H1 (cell line): ENCODE measurements at regions not wholly inside any gene's neighbourhood (a gene's known extent, or its start where the extent isn't known, plus 50 kb on each side); places are given as distances from the start of the nearest gene placed in this dataset.

Source experiments
- CTCF ChIA-PET: fragments of 300-600 bp; sonication (Branson Sonifier 250); formaldehyde crosslinking; loops from one replicate; lab custom pipeline; 2021; ENCODE audit not compliant: partially characterized antibody; lab: Charles Lee
- POLR2A ChIA-PET: fragments of 300-600 bp; sonication (Branson Sonifier 250); formaldehyde crosslinking; loops from one replicate; lab custom pipeline; 2021; ENCODE audit warnings: inconsistent platforms; ENCODE audit not compliant: partially characterized antibody; lab: Charles Lee
- DNase-seq, 2 experiments: peaks; one replicate each; pipeline versions ENCODE4 v3.0.0 to v3.0.0-alpha.2; 2010 to 2022; ENCODE audit warnings: low spot score in 2 of 2, low read depth in 1 of 2, mixed read lengths in 1 of 2
- FAIRE-seq: peaks from 2 replicates; lab custom pipeline; 2011; peaks lifted over from hg19 to GRCh38; lab: Jason Lieb, UNC
- H2AFZ ChIP-seq: 2 replicates; pipeline ENCODE4 v1.8.1; 2012; ENCODE audit warnings: low read length, inconsistent platforms
- H2AK5ac ChIP-seq: 2 replicates; pipeline ENCODE4 v1.6.1; 2013; ENCODE audit warnings: low read depth, low read length
- H2BK120ac ChIP-seq: replicated peaks from 2 replicates; pipeline ENCODE3; 2013; ENCODE audit warnings: low read depth, low read length, inconsistent platforms
- H2BK12ac ChIP-seq: 2 replicates; pipeline ENCODE4 v1.6.1; 2013; ENCODE audit warnings: low read depth, low read length
- H2BK15ac ChIP-seq: 2 replicates; pipeline ENCODE4 v1.6.1; 2013; ENCODE audit warnings: low read length
- H2BK20ac ChIP-seq: 2 replicates; pipeline ENCODE4 v1.6.1; 2013; ENCODE audit warnings: low read length
- H2BK5ac ChIP-seq: 2 replicates; pipeline ENCODE4 v1.6.1; 2013; ENCODE audit warnings: low read depth, low read length
- H3K14ac ChIP-seq: 2 replicates; pipeline ENCODE4 v1.6.1; 2013; ENCODE audit warnings: inconsistent platforms; ENCODE audit not compliant: insufficient read length
- H3K18ac ChIP-seq: 2 replicates; pipeline ENCODE4 v1.6.1; 2013; ENCODE audit warnings: low read length; ENCODE audit errors: extremely low read depth
- H3K23ac ChIP-seq: 2 replicates; pipeline ENCODE4 v1.6.1; 2013; ENCODE audit warnings: inconsistent platforms; ENCODE audit not compliant: insufficient read length
- H3K23me2 ChIP-seq: 2 replicates; pipeline ENCODE4 v1.6.1; 2013; ENCODE audit warnings: low read depth, low read length
- H3K27ac ChIP-seq: 2 replicates; pipeline ENCODE4 v1.6.1; 2011; ENCODE audit warnings: low read depth, low read length, inconsistent platforms
- H3K27me3 ChIP-seq, 4 experiments: replicated peaks in 1 of 4; 1 replicate in 1 of 4; 2 replicates in 3 of 4; pipeline versions ENCODE4 v1.6.1 to v1.8.1; 2011 to 2013; ENCODE audit warnings: low read length in 3 of 4, mild to moderate bottlenecking in 3 of 4, inconsistent platforms in 2 of 4, mixed read lengths in 2 of 4, moderate library complexity in 1 of 4; ENCODE audit not compliant: control insufficient read depth in 3 of 4, insufficient read depth in 3 of 4; ENCODE audit errors: extremely low read depth in 1 of 4
- H3K36me3 ChIP-seq, 4 experiments: 2 replicates each; pipeline versions ENCODE4 v1.6.1 to v1.8.1; 2011 to 2013; ENCODE audit warnings: mild to moderate bottlenecking in 4 of 4, low read length in 3 of 4, moderate library complexity in 2 of 4, control low read depth in 1 of 4, inconsistent platforms in 1 of 4; ENCODE audit not compliant: insufficient read depth in 4 of 4, control insufficient read depth in 2 of 4
- H3K4ac ChIP-seq: replicated peaks from 2 replicates; pipeline ENCODE3; 2013; ENCODE audit warnings: low read length, low read depth, mixed read lengths, inconsistent platforms; ENCODE audit not compliant: insufficient read length
- H3K4me1 ChIP-seq, 4 experiments: replicated peaks in 1 of 4; 1 replicate in 1 of 4; 2 replicates in 3 of 4; pipeline versions ENCODE4 v1.6.1 to v1.8.1; 2011 to 2013; ENCODE audit warnings: low read length in 3 of 4, inconsistent platforms in 2 of 4, mixed read lengths in 1 of 4; ENCODE audit not compliant: insufficient read depth in 4 of 4, control insufficient read depth in 3 of 4
- H3K4me2 ChIP-seq, 2 experiments: 2 replicates each; pipeline versions ENCODE4 v1.6.1 to v1.8.1; 2011 to 2013; ENCODE audit warnings: low read depth in 2 of 2, low read length in 2 of 2, control low read depth in 1 of 2, inconsistent platforms in 1 of 2, mild to moderate bottlenecking in 1 of 2; ENCODE audit not compliant: insufficient read depth in 1 of 2
- H3K4me3 ChIP-seq, 4 experiments: fragments of 200-600, 300-600 bp in 1 of 4; sonication (generic), shearing (Covaris generic), sonication (Bioruptor Twin) in 1 of 4; 2 replicates each; pipeline versions ENCODE4 v1.5.1 to v1.8.1; 2011 to 2016; ENCODE audit warnings: low read length in 4 of 4, low read depth in 3 of 4, control low read depth in 2 of 4, inconsistent platforms in 2 of 4, mild to moderate bottlenecking in 2 of 4, mixed read lengths in 1 of 4, moderate library complexity in 1 of 4; ENCODE audit not compliant: insufficient read depth in 2 of 4; ENCODE audit errors: extremely low read depth in 1 of 4
- H3K56ac ChIP-seq: replicated peaks from 2 replicates; pipeline ENCODE3; 2013; ENCODE audit warnings: low read depth, mild to moderate bottlenecking, mixed read lengths, low read length, inconsistent platforms; ENCODE audit not compliant: insufficient read length
- H3K79me1 ChIP-seq: 2 replicates; pipeline ENCODE4 v1.6.1; 2013; ENCODE audit warnings: low read depth, low read length, control low read depth
- H3K79me2 ChIP-seq, 2 experiments: 2 replicates each; pipeline versions ENCODE4 v1.6.1 to v1.8.1; 2012 to 2013; ENCODE audit warnings: low read length in 2 of 2, mild to moderate bottlenecking in 2 of 2, inconsistent platforms in 1 of 2; ENCODE audit not compliant: insufficient read depth in 2 of 2, control insufficient read depth in 1 of 2
- H3K9ac ChIP-seq, 4 experiments: replicated peaks in 1 of 4; 1 replicate in 1 of 4; 2 replicates in 3 of 4; pipeline versions ENCODE4 v1.6.1 to v1.8.1; 2011 to 2013; ENCODE audit warnings: low read depth in 3 of 4, low read length in 3 of 4, control low read depth in 2 of 4, mild to moderate bottlenecking in 2 of 4, moderate library complexity in 2 of 4, inconsistent platforms in 1 of 4; ENCODE audit errors: extremely low read depth in 1 of 4
- H3K9me3 ChIP-seq, 2 experiments: 2 replicates each; pipeline versions ENCODE4 v1.6.1 to v1.8.1; 2012 to 2013; ENCODE audit warnings: mild to moderate bottlenecking in 2 of 2, moderate library complexity in 2 of 2, control low read depth in 1 of 2, inconsistent platforms in 1 of 2, low read depth in 1 of 2, low read length in 1 of 2, mixed read lengths in 1 of 2; ENCODE audit not compliant: insufficient read depth in 2 of 2
- H4K20me1 ChIP-seq, 2 experiments: replicated peaks in 1 of 2; 2 replicates each; pipeline versions ENCODE3 to v1.8.1; 2011 to 2013; ENCODE audit warnings: inconsistent platforms in 2 of 2, low read length in 2 of 2, mild to moderate bottlenecking in 1 of 2; ENCODE audit not compliant: insufficient read depth in 2 of 2, control insufficient read depth in 1 of 2
- H4K5ac ChIP-seq: 2 replicates; pipeline ENCODE4 v1.6.1; 2013; ENCODE audit warnings: low read length, low read depth, mixed read lengths, inconsistent platforms; ENCODE audit not compliant: insufficient read length
- H4K8ac ChIP-seq: 2 replicates; pipeline ENCODE4 v1.8.0; 2013; ENCODE audit warnings: mild to moderate bottlenecking, moderate library complexity, low read length, inconsistent platforms; ENCODE audit not compliant: insufficient read depth; ENCODE audit errors: extremely low read depth
- H4K91ac ChIP-seq: replicated peaks from 2 replicates; pipeline ENCODE3; 2013; ENCODE audit warnings: low read length, mixed read lengths, inconsistent platforms; ENCODE audit not compliant: insufficient read length
- ASH2L ChIP-seq: fragments of 200-600, 300-600 bp; sonication (generic); IDR thresholded peaks from one replicate; pipeline ENCODE4 v1.7.1; 2017; ENCODE audit warnings: low read length
- POLR2AphosphoS5 ChIP-seq: IDR thresholded peaks from 2 replicates; pipeline ENCODE4 v1.6.1; 2011; ENCODE audit warnings: low read depth, low read length
- RAD21 ChIP-seq, 2 experiments: IDR thresholded peaks in 1 of 2; conservative IDR thresholded peaks in 1 of 2; 2 replicates each; pipeline ENCODE4 v1.6.1; 2011; ENCODE audit warnings: low read depth in 2 of 2, low read length in 2 of 2, improper control_type of control experiment in 1 of 2, inconsistent platforms in 1 of 2, mild to moderate bottlenecking in 1 of 2, moderate library complexity in 1 of 2
- WGBS, 2 experiments: shearing (Covaris generic) in 1 of 2; methylation state at CpG; one replicate each; pipeline versions ENCODE4 v1.1.6 to v1.1.7; 2013 to 2015; ENCODE audit warnings: low lambda C conversion rate in 2 of 2, mixed read lengths in 2 of 2, inconsistent platforms in 1 of 2, low coverage in 1 of 2, missing lambda C conversion rate in 1 of 2; ENCODE audit not compliant: insufficient replicate concordance in 2 of 2, insufficient coverage in 1 of 2, insufficient read length in 1 of 2; ENCODE audit errors: extremely low coverage in 1 of 2, missing lambda C conversion rate in 1 of 2; 5-methylcytosine and 5-hydroxymethylcytosine counted together
- TF ChIP-seq, protein P1 (sequence below), 3 experiments: IDR thresholded peaks; 1 replicate in 2 of 3; 2 replicates in 1 of 3; pipeline versions ENCODE4 v1.5.1 to v1.6.1; 2011; ENCODE audit warnings: low read length in 3 of 3, mild to moderate bottlenecking in 3 of 3, inconsistent platforms in 2 of 3, low read depth in 1 of 3, moderate library complexity in 1 of 3; ENCODE audit not compliant: insufficient read depth in 1 of 3; ENCODE audit errors: control extremely low read depth in 1 of 3
- TF ChIP-seq, protein P2 (sequence below): IDR thresholded peaks from 2 replicates; pipeline ENCODE4 v1.6.1; 2012; ENCODE audit warnings: low read length, inconsistent platforms

DNA sequence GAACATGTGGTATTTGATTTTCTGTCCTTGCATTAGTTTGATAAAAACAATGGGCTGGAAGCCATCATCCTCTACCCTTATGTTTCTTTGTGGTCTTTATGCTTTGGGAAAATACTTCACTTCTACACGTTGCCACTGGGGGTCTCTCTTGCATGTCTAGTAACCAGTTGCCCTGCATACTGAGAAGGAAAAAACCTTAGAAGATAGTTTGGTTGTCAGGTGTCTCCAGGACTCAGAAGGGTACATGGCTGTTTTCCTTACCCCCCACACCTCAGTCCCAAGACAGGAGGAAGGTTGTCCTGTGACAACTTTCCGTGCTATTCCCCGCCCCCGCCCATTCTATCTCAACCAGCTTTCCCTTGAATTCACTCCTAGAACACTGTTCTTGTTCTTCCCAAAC, 62.1 kb upstream of the LANCL3 start:
- H3K56ac ChIP-seq: no peak overlapping the region
- H2BK20ac ChIP-seq: no peak overlapping the region
- 0 out of 7 replicates have a peak, but pooled peaks cover 0 to 3% (median 0%) of the 10 kb centered on the region in 4 experiments for H3K4me1 ChIP-seq
- H3K27ac ChIP-seq: no peak overlapping the region
- no peaks in the 10 kb centered on the region for H3K27me3 ChIP-seq
- no peak overlapping the region for H4K5ac ChIP-seq
- H2BK12ac ChIP-seq: no peak overlapping the region
- H3K4me2 ChIP-seq: no peak overlapping the region
- DNase-seq (no peak), FAIRE-seq (peak; percentile 97)
- no peak overlapping the region for H2BK5ac ChIP-seq
- POLR2A ChIA-PET: no interaction called here
- no peak overlapping the region for H3K14ac ChIP-seq
- no peak overlapping the region for H3K9ac ChIP-seq
- no peak overlapping the region for H2BK15ac ChIP-seq
- H4K91ac ChIP-seq: no peak overlapping the region
- no peaks in the 10 kb centered on the region for H3K36me3 ChIP-seq
- no peak overlapping the region for H2BK120ac ChIP-seq
- no peak overlapping the region for H3K18ac ChIP-seq
- H3K4ac ChIP-seq: no peak overlapping the region
- WGBS, 2 experiments: 33% methylated on average over 2 of the region's 4 CpGs; no CpG with 5 or more reads in 1 of the 2 experiments
- H2AFZ ChIP-seq: no peak overlapping the region
- CTCF ChIA-PET: interaction anchor here (0.6 to 1.4 kb wide), 10 partner anchors 14 to 525 kb away, joined by 3 to 6 read pairs (median 3); no protein-coding TSS in a partner anchor
- no peaks in the 10 kb centered on the region for H3K79me1 ChIP-seq
- no peak overlapping the region for H3K23ac ChIP-seq
- no peaks in the 10 kb centered on the region for H3K23me2 ChIP-seq
- no peak overlapping the region for H4K8ac ChIP-seq
- H3K9me3 ChIP-seq: peaks cover 0 to 7% of the 10 kb centered on the region in 2 experiments; a peak in 1 of 4 replicates
- no peaks in the 10 kb centered on the region for H4K20me1 ChIP-seq
- TF ChIP-seq RAD21 (IDR thresholded peaks at IDR 0.05 in 1 of 2, conservative IDR thresholded peaks at IDR 0.05 in 1 of 2; ENCODE audit: low read depth in 2 of 2, low read length in 2 of 2): peak; percentile 41 to 52
- TF ChIP-seq, protein P1, sequence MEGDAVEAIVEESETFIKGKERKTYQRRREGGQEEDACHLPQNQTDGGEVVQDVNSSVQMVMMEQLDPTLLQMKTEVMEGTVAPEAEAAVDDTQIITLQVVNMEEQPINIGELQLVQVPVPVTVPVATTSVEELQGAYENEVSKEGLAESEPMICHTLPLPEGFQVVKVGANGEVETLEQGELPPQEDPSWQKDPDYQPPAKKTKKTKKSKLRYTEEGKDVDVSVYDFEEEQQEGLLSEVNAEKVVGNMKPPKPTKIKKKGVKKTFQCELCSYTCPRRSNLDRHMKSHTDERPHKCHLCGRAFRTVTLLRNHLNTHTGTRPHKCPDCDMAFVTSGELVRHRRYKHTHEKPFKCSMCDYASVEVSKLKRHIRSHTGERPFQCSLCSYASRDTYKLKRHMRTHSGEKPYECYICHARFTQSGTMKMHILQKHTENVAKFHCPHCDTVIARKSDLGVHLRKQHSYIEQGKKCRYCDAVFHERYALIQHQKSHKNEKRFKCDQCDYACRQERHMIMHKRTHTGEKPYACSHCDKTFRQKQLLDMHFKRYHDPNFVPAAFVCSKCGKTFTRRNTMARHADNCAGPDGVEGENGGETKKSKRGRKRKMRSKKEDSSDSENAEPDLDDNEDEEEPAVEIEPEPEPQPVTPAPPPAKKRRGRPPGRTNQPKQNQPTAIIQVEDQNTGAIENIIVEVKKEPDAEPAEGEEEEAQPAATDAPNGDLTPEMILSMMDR (IDR thresholded peaks at IDR 0.05; ENCODE audit: control extremely low read depth in 1 of 3, insufficient read depth in 1 of 3, low read depth in 1 of 3, low read length in 3 of 3): peak in 2 of 3 experiments; percentile 11 to 38; a peak in 2 of 4 replicates
- TF ChIP-seq POLR2AphosphoS5: no peak
- TF ChIP-seq ASH2L: no peak
- TF ChIP-seq, protein P2, sequence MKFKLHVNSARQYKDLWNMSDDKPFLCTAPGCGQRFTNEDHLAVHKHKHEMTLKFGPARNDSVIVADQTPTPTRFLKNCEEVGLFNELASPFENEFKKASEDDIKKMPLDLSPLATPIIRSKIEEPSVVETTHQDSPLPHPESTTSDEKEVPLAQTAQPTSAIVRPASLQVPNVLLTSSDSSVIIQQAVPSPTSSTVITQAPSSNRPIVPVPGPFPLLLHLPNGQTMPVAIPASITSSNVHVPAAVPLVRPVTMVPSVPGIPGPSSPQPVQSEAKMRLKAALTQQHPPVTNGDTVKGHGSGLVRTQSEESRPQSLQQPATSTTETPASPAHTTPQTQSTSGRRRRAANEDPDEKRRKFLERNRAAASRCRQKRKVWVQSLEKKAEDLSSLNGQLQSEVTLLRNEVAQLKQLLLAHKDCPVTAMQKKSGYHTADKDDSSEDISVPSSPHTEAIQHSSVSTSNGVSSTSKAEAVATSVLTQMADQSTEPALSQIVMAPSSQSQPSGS: no peak
- no peaks in the 10 kb centered on the region for H3K79me2 ChIP-seq
- H2AK5ac ChIP-seq: no peak overlapping the region
- no peak overlapping the region for H3K4me3 ChIP-seq
